K562 (cell line): ENCODE measurements at regions not wholly inside any gene's neighbourhood (a gene's known extent, or its start where the extent isn't known, plus 50 kb on each side); places are given as distances from the start of the nearest gene placed in this dataset.

Source experiments
- CTCF ChIP-seq, 3 experiments: IDR thresholded peaks in 2 of 3; conservative IDR thresholded peaks in 1 of 3; 2 replicates each; pipeline ENCODE4 v1.5.1; 2011 to 2012; ENCODE audit warnings: low read length in 3 of 3, mild to moderate bottlenecking in 3 of 3, control low read depth in 2 of 3, improper control_type of control experiment in 1 of 3, inconsistent platforms in 1 of 3, low read depth in 1 of 3, mixed read lengths in 1 of 3, moderate library complexity in 1 of 3; ENCODE audit not compliant: insufficient read depth in 2 of 3
- EGR1 ChIP-seq: fragments of 450-650 bp; conservative IDR thresholded peaks from 2 replicates; pipeline ENCODE4 v1.6.1; 2017; ENCODE audit warnings: mild to moderate bottlenecking
- TSC22D4 ChIP-seq: fragments of 450-650 bp; IDR thresholded peaks from 2 replicates; pipeline ENCODE4 v1.6.1; 2016; ENCODE audit warnings: missing genetic modification characterization, missing biosample characterization, control low read depth
- ZNF165 ChIP-seq: fragments of 250-450 bp; sonication (Bioruptor Pico); IDR thresholded peaks from 2 replicates; pipeline ENCODE4 v1.4.0; 2020; ENCODE audit warnings: borderline replicate concordance

- TF ChIP-seq TSC22D4 (tag) (no peak), ZNF165 (CRISPR knock-in tag) (no peak), CTCF (IDR thresholded peaks at IDR 0.05 in 2 of 3, conservative IDR thresholded peaks at IDR 0.05 in 1 of 3; ENCODE audit: insufficient read depth in 2 of 3, low read depth in 1 of 3, low read length in 3 of 3) (no peak), EGR1 (no peak)
Measured at GRCh38 chr17:5699814-5700213, 115.5 kb upstream of the NLRP1 start.
